Right hindlimb (tissue), 1 donor: ENCODE measurements at regions not wholly inside any gene's neighbourhood (a gene's known extent, or its start where the extent isn't known, plus 50 kb on each side); places are given as distances from the start of the nearest gene placed in this dataset.
"Not testable (repeated sequence)": the region's sequence is repeated elsewhere in the genome, so short reads cannot be mapped to it uniquely, and the experiment has no call there.

Source experiments
- DNase-seq: peaks from one replicate; pipeline ENCODE4 v3.0.0-alpha.2; 2018

GRCh38 chr1:143905214-143906179 lies 66.3 kb downstream of the FAM72C start:
- peak; percentile 43 for DNase-seq

DNA sequence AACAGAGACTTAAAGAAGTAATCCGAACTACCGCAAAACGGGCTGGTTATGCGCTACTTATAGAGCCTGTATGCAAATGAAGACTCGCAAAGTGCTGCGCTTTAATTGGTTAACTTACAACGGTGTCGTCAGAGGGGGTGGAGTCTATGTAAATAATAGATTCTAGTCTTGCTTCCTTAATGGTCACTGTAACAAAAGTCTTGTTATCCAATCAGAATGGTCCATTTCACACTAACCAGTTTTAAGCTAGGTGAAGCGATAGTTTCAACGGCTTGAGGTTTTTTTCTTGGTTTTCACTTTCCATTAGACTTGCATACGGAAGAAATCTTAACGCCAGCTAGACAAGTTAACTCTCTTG lies 67.2 kb downstream of the FAM72C start:
- not testable (repeated sequence) for DNase-seq

GRCh38 chr1:143903899-143904621 lies 67.7 kb downstream of the FAM72C start:
- DNase-seq: peak; percentile 55

GRCh38 chr1:143896377-143896776 lies 75.4 kb downstream of the FAM72C start:
- DNase-seq: not testable (repeated sequence)

GRCh38 chr1:143884932-143885574 lies 86.7 kb downstream of the FAM72C start:
- peak; percentile 55 for DNase-seq

GRCh38 chr1:143884532-143884931 lies 87.3 kb downstream of the FAM72C start:
- not testable (repeated sequence) for DNase-seq

- DNase-seq: not testable (repeated sequence)
These were observed 91.8 kb downstream of the FAM72C start for GRCh38 chr1:143879757-143880536.

GRCh38 chr1:143875947-143876346 lies 95.8 kb downstream of the FAM72C start:
- DNase-seq: not testable (repeated sequence)

- not testable (repeated sequence) for DNase-seq
These were observed 97.2 kb downstream of the FAM72C start for GRCh38 chr1:143874625-143875024.

DNA sequence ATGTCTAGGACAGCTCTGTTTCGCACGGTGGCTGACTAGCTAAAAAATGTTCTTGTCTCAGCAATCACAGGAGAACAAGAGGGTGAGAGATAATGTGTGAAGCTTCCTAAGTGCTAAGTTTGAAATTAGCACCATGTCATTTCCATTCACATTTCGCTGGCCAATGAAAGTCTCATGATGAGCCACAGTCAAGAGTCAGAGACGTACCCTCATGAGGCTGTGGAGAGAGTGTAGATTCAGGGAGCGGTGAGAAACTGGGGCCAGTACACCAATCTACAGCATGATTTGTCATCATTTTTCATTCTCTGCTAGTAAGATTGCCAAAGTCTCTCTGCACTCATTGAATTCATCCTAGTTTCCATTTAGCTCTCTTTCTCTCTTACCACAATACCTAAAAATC lies 98.1 kb downstream of the FAM72C start:
- not testable (repeated sequence) for DNase-seq

DNA sequence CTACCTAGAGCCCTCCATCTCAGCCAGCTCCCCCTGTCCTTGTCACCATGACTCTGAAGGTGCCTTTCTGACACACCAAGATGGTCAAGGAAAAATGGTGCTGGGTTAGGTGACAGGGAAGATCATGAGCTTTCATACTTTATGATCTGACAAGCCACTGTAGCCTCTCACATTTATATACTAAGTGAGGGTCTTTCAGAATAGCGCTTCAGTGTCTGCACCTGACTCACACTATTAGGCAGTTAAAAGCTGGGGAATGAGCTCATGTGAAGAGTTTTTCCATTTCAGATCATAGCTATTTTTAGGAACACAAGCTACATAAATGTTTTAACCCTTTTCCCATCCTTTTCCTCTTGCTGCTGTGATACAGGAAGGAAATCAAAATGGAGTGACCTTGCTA lies 101.4 kb downstream of the FAM72C start:
- DNase-seq: not testable (repeated sequence)

- DNase-seq: not testable (repeated sequence)
These were observed 104.1 kb downstream of the FAM72C start for GRCh38 chr1:143867590-143868220.

DNA sequence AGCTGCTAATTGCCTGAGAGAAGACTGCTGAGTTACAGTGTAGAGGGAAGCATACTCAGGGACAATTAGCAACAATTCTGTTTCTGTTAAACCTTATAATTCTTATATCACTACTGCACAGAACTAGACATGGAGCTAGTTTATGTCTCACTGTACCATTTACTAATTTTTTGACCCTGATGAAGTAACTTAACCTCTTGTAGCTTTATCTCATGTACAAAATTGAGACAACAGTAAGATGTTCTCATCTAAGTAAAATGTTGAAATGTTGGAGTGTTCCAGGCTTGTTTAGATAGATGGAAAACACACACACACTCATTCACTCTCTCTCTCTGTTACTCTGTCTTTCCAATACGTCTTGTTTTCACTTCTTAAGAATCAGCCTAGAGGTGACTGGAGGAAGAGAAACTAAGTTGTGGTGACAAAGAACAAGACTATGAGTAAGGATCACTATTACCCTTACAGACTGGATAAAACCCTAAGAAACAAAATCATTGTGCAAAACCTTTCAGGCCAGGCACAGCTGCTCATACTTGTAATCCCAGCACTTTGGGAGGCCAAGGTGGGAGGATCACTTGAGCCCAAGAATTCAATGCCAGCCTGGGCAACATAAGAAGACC lies 107.8 kb downstream of the FAM72C start:
- not testable (repeated sequence) for DNase-seq

DNA sequence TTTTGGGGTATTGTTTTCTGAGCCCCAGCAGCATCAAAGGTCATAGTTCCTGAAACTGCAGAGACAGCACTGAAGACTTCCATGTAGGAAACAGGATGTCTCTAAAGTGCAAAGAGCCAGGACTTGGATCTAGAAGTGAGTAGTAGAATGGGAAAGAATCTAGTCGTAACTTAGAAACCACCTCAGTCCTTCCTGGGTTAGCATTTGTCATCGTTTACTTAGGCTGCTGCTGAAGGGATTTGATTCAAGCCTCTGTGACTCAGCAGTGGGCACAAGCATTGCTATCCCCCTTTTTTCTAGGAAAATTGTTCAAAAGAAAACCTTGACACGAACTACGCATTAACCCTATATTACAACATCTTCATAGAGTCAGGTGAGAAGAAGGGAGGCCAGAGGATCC lies 109.1 kb downstream of the FAM72C start:
- not testable (repeated sequence) for DNase-seq

GRCh38 chr1:143861306-143861705 lies 110.5 kb downstream of the FAM72C start:
- DNase-seq: not testable (repeated sequence)

- not testable (repeated sequence) for DNase-seq
These were observed 115.9 kb downstream of the FAM72C start for GRCh38 chr1:143855867-143856266.

DNA sequence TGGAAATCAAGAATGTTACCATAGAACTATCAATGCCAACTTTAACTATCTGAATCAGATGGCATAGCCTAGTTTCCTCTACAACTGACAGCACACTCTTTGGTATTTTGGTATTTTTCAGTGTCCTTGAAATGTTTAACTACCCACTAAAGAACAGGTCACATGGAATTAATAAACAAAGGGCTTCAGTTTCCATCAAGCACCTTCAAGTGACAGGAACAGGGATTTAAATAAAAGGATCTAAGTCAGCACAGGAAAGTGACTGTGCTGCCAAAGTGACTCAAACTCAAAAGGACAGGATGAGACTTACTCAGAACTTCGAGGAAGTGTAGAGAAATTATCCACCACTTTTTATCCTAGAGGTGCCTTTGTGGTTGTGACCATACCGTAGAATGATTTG lies 117.7 kb downstream of the FAM72C start:
- DNase-seq: not testable (repeated sequence)

GRCh38 chr1:143850637-143851036 lies 121.1 kb downstream of the FAM72C start:
- not testable (repeated sequence) for DNase-seq

DNA sequence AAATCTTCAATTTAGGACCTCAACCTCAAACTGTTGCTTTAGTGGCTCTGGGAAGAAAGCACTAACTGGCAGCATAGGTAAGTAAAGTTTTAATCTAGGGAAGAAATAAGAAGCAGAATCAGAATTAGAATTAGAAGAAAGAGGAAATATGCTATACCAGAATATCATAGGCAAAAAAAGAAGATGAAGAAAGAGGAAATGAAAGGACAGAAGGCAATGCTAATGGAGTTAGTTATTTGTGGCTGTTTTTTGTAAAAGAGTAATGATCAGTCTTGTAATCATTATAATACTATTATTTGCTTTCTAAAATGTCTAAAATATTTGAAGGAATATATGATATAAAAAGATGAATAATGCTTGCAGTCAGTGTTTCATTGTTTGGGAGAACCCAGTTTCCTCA lies 122.9 kb downstream of the FAM72C start:
- DNase-seq: not testable (repeated sequence)

DNA sequence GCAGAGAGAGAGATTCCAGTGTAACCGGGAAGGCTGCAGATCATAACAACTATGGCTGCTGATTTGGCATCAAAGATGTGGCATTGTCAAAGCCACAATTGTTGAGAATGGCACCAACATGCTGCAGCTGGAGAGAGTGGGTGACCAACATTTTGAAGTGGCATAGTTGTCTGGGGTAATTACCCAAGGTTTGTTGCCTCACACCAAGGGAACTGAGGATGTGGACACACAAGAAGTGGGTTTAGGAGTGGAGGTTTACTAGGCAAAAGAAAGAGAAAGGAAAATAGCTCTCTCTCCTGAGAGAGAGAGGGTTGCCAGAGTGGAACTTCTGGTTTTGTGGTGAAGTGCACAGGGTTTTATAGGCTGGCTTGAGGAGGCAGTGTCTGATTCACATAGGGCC lies 126.6 kb downstream of the FAM72C start:
- DNase-seq: not testable (repeated sequence)

GRCh38 chr1:143842058-143842457 lies 129.7 kb downstream of the FAM72C start:
- DNase-seq: not testable (repeated sequence)
